ENCODE measurements at regions not wholly inside any gene's neighbourhood (a gene's known extent, or its start where the extent isn't known, plus 50 kb on each side); places are given as distances from the start of the nearest gene placed in this dataset.
A peak's percentile ranks its signal among the peaks of the same experiment; 100 is the strongest.
"Not testable (repeated sequence)": the region's sequence is repeated elsewhere in the genome, so short reads cannot be mapped to it uniquely, and the experiment has no call there.

- no peak for DNase-seq (ENCODE audit: extremely low read depth, low read depth)
Measured at GRCh38 chr1:209130886-209131285, 452.6 kb upstream of the CAMK1G start.

DNA sequence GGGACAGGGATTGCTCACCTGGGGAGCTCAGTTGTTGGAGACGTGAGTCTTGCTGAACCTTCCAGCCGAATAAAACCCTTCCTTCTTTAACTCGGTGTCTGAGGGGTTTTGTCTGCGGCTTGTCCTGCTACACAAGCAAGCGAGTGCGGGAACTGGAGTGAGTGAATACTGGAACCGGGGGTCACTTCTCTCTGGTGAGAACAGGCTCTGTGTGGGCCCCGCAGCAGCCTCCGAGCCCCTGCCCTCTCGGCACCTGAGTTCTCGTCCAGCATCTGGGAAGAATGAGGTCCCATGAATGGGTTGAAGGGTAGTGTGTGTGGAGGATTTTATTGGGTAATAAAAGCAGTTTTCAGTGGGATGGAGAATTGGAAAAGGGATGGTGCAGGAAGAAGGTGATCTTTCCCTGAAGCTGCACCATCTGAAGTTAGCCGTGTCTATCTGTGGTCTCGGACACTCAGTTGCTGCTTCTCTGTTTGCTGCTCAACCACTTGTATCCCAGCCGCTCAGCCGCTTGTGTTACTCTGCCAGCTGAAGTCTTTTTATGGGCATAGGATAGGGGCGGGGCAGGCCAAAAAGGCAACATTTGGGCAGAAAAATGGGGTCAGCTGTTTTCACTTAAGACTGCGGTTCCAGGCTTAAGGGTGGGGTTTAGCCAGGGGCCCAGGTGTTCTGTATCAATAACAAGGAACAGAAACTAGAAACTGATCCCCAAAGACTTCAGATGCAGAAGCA, 450.6 kb upstream of the CAMK1G start:
- no peak for DNase-seq (ENCODE audit: extremely low read depth, low read depth)

DNA sequence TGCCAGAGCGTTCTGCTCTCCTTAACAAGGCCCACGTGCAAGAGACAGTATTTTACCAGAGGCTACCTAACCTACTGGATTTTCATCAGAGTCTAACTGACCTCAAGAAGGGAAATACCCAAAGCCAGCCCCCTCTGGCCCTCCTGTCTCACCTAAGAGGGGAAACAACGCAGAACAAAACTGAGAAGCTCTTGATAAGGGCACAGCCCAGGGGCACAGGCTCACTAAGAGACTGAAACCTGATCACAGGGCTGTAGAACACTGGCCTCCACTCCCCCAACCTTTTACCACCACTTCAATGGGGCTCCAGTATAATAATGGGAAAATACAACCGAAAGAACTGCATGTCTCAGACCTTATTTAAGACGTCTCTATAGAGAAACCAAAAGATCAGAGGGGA, 449.5 kb upstream of the CAMK1G start:
- no peak for DNase-seq (ENCODE audit: extremely low read depth, low read depth)

DNA sequence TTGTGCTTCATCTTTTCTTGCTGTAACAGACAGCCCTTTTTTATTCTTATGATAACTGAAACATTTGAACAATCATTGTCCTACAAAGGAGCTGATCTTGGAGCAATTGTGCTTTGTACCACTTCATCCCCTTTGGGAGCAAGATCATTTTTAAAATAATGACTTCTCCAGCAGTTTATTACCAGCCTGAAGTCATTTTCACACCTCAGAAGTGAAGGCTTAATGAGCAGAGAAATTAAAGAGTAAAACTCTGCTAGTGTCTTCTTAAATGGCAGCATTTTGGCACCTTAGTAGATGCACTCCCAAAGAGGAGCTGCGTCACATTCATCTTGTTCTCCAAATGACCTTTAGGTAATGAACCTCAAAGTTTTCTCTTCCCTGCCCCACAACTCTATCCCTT, 439.6 kb upstream of the CAMK1G start:
- no peak for DNase-seq (ENCODE audit: extremely low read depth, low read depth)

- DNase-seq (ENCODE audit: extremely low read depth, low read depth) = peak; percentile 11
Measured at GRCh38 chr1:209150114-209150513, 433.4 kb upstream of the CAMK1G start.

DNA sequence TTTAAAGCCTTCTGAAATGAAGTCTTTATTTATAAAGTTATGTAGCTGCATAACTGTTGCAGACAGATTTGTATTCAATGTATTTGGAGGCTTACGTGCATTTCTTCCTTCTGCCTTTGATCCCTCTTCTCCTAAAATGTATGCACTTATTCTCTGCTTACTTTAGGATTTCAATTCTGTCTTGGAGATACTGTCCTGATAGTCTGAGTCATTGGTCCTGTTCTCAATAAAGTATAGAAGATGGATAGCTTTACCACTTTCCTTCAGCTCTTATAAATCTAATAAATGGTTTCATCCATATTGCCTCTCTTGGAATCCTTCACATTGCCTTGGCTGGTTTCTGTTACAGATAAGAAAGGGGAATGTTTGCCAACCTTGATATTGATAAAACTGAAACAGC, 430.1 kb upstream of the CAMK1G start:
- no peak for DNase-seq (ENCODE audit: extremely low read depth, low read depth)

DNA sequence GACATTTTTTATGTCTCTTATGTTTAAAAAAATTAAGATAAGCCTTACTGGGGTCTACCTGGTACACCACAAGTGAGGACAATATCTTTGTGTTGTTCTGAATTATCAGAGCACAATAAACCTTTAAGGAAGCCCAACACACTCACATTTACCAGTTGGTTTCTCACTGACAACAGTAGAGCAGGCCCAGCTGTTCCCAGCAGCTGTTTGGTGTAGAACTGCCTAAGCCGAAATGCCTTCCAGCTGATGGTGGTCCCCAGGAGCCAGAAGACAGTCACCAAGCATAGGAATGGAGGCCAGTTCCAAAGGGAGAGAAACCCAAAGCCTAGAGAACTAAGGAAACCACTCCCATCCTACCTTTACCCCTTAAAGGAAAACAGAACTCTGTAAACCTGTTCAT, 428.6 kb upstream of the CAMK1G start:
- no peak for DNase-seq (ENCODE audit: extremely low read depth, low read depth)

- no peak for DNase-seq (ENCODE audit: extremely low read depth, low read depth)
Measured at GRCh38 chr1:209155546-209155945, 428.0 kb upstream of the CAMK1G start.

GRCh38 chr1:209156991-209157390, 426.5 kb upstream of the CAMK1G start:
- no peak for DNase-seq (ENCODE audit: extremely low read depth, low read depth)

DNA sequence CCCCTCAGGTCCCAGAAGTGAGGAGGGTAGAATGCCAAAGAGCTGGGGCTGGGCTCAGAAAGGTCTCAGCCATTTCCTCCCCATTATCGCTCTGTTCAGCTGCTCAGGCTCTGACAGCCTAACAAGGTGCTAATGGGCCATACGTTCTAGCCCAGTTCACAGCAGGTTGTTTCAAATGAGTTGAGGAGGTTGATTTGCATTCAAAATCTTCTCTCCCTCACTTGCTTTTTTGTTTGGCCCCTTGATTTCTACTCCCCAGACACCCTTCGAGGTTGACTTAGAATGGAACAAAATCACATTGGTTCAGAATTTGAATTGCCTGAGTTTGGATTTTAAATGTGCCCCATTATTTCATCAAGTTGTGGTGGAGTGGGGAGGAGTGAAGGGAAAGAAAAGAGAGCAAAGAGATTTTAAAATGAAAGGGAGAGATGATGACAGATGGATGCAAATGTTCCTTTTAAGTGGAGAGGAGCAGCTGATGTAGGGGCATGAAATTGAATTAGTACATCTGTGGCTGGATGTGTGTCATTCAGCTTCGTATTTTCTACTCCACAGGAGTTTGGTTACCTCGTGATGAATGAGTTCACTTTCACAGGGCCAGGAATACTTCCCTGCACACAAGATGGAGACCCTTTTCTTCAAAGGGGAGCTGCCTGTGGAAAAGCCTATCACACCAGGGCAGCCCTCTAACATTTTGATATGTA, 425.8 kb upstream of the CAMK1G start:
- no peak for DNase-seq (ENCODE audit: extremely low read depth, low read depth)

DNA sequence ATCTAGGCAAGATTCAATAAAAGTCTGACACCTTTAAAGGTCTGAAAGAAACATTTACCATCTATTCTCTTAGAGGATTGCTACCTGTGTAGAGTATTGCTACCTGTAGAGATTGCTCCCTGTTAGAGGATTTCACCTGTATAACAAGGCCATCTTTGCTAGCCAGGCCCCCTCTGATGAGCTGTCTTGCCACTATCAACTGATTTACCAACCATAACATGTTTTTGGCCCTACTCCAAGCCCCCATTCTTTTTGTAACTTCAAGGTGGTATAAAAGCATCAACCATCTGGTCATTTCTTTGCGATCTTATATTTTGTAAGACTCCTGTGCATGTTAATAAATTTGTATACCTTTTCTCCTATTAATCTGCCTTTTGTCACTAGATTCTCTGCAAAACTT, 424.7 kb upstream of the CAMK1G start:
- DNase-seq (ENCODE audit: extremely low read depth, low read depth) = no peak

DNA sequence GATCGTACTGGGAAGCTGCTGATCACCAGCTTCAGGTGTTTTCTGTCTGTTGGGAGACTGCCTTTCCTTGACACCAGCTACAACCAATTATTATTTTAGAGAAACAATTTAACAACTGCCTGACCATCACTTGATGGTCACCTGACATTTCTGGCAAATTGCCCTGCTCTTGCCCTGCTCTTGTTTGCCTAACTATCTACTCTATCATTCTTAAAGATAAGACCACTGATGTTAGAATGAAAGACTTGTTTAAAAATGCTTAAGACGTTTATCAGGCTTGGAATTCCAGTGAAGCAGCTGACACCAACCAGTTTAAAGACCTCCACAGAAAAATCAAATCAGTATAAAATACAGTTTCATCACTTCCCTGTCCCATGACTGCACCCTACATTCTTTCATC, 423.3 kb upstream of the CAMK1G start:
- no peak for DNase-seq (ENCODE audit: extremely low read depth, low read depth)

GRCh38 chr1:209162651-209163050, 420.9 kb upstream of the CAMK1G start:
- DNase-seq (ENCODE audit: extremely low read depth, low read depth) = no peak

- no peak for DNase-seq (ENCODE audit: extremely low read depth, low read depth)
Measured at GRCh38 chr1:209168204-209168603, 415.3 kb upstream of the CAMK1G start.

DNA sequence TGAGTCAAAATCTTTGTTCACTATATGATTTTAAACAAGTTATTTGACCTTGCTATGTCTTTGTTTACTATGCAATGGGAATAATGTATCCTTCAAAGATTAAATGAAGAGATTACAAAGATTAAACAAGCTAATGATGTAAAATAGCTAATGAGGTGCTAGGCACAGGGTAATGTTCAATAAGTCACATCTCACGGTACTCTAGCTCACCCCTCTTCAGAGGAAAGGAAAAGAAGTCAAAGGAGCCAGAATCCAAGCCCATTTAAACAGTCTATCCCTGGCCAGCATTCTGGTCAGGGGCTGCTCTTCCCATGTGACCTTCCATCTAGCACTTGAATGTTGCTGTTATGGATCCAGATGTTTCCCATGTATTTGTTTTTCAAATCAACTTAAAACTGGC, 412.4 kb upstream of the CAMK1G start:
- no peak for DNase-seq (ENCODE audit: extremely low read depth, low read depth)

GRCh38 chr1:209172286-209172685, 411.2 kb upstream of the CAMK1G start:
- no peak for DNase-seq (ENCODE audit: extremely low read depth, low read depth)

DNA sequence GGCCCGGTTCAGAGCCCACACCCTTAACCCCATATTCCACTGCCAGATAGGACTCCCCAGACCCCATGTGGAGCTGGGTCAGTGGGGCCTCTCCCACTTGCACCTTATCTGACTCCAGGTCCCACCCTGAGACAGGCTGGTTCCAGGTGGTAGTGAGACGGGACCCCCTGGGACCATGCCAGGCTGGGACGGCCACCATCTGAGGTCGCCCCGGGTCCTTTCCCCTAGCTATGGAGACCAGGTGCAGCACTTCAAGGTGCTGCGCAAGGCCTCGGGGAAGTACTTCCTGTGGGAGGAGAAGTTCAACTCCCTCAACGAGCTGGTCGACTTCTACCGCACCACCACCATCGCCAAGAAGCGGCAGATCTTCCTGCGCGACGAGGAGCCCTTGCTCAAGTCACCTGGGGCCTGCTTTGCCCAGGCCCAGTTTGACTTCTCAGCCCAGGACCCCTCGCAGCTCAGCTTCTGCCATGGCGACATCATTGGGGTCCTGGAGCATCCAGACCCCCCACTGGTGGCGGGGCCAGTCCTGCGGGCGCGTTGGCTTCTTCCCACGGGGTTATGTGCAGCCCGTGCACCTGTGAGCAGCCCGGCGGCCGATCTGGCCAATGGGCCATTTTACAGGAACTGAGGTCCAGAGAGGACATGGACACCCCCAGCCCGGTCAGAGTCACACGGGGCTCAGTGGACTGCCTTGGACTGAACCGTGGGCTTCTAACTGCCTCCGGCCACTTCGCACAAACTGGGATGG, 410.5 kb upstream of the CAMK1G start:
- not testable (repeated sequence) for DNase-seq (ENCODE audit: extremely low read depth, low read depth)

DNA sequence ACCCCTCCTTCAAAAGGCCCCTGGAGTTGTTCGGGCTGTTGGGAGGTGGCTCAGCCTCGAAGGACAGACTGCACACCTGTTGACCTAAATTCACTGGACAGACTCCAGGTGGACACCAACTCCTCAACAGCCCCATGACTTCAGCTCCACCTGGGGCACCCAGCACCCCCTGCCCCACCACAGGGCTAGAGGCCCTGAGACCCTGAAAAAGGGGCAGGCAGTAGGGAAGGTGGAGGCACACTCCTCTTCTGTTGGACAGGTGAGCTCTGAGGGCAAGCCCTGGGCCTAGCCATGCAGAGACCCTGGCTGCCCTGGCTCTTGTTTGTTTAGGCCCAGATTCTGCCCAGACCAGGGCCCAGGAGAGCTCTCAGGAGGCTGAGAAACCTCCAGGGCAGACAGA, 409.7 kb upstream of the CAMK1G start:
- not testable (repeated sequence) for DNase-seq (ENCODE audit: extremely low read depth, low read depth)

GRCh38 chr1:209176866-209177430, 406.6 kb upstream of the CAMK1G start:
- no peak for DNase-seq (ENCODE audit: extremely low read depth, low read depth)

GRCh38 chr1:209183195-209183594, 400.3 kb upstream of the CAMK1G start:
- DNase-seq (ENCODE audit: extremely low read depth, low read depth) = no peak

DNA sequence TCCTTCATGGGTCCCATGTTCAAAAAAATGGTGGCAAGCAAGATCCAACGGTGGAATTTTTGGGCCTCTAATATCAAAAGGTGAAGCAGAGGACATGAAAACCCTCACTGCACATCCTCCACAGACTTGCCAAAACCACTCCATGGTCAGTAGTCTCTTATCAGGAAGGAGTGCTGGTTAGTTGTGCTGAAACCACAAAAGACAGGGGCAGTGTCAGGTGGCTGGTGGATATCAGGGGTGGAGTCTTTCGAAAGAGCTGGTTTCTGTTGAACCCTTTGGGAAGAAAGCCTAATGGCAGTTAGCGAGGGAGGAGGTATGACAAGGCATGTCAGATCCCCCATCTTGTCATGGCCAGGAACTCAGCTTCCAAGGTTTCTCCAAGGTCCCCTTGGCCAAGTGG, 395.9 kb upstream of the CAMK1G start:
- DNase-seq (ENCODE audit: extremely low read depth, low read depth) = no peak
